Cerebellar cortex (tissue), 1 donor: ENCODE measurements at regions not wholly inside any gene's neighbourhood (a gene's known extent, or its start where the extent isn't known, plus 50 kb on each side); places are given as distances from the start of the nearest gene placed in this dataset.
"Not testable (repeated sequence)": the region's sequence is repeated elsewhere in the genome, so short reads cannot be mapped to it uniquely, and the experiment has no call there.

Experiments used
- DNase-seq: peaks from one replicate; pipeline ENCODE4 v3.0.0-alpha.2; 2015; ENCODE audit warnings: low spot score

DNA sequence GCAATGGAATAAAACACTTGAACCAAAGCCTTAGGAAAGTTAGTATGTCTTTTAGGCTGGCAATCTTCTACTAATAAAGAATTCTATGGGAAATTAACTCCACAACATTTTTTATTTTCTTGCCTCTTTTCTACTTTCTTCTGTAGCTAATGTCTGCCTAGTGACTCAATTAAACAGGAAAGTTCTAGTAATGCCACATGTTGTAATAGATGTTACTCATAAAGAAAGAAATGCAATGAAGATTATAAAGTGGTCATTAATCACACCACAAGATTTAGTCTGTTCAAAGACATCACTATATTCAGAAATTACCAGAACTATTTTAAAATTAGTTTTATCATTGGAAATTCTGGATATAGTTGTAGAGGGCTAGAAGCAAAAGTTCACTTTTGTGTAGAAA is 329.7 kb downstream of the SI start:
- no peak for DNase-seq

DNA sequence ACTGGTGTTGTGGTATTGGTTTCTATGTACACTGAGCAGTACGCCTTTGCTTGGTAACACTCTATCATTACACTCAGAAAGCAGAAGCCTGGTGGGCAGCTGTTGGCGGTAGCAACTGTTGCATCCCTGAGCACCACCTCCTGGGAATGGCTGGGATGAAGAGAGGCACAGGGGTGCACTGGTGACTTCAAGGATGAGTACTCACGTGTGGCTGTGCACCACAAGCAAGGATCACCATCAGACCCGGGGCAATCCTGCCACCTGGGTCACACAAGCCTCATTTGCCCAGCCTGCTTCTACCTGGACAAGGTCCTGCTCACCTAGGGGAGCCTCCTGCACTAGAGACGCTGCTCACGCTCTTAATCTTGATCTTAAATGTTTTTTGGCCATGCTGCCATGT is 336.4 kb downstream of the SI start:
- DNase-seq, result no peak

DNA sequence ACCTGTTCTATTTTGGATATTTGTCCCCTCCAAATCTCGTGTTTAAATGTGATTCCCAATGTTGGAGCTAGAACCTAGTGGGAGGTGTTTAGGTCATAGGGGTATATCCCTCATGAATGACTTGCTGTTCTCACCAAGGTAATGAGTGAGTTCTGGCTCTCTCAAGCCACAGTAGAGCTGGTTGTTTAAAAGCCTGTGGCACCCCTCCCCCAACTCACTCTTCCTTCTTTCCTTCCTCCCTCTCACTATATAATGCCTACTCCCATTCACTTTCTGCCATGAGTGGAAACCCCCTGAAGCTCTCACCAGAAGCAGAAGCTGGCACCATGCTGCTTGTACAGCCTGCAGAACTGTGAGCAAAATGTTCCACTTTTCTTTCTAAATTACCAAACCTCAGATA is 341.1 kb downstream of the SI start:
- DNase-seq, result no peak

DNA sequence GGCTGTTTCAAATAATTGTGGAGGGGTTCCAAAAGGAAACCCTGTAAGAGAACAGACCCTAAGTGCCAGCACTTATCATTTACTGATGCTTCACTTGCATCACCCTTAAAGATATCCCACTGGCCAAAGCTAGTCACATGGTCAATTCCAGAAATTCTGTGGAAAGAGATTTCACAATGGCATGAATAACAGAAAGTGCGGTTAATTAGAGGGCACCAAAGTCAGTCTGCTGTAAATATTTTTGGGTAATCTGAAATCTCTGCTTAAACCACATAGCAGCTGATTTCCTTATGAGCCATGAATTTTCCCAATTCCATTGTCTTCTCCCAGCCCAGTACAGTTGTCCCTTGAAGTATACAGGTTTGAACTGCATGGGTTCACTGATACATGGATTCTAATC is 346.1 kb downstream of the SI start:
- no peak for DNase-seq

DNA sequence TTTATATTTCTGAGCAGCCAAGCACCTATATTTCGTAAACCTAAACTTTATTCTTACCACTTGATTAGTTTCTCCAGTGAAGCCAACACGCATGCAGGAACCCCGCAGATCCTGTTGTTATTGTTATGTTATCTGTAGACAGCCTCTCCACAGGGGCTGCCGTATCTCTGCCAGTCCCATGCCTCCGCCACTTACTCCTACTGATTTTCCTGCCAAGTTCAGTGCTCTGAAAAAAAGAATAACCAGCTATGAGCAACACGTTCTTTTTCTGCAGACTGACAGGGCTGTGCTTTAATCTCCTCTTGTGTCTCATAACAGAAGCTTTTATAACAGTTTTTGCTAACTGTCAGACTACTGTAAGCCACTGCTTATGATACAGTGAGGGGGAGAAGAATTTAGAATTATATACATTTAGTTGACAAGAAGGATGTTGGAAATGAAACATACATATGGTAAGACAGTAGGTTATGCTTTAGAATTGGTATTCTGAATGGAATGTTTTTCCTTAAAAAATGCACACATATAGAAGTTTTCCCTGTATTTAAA is 347.4 kb downstream of the SI start:
- no peak for DNase-seq

DNA sequence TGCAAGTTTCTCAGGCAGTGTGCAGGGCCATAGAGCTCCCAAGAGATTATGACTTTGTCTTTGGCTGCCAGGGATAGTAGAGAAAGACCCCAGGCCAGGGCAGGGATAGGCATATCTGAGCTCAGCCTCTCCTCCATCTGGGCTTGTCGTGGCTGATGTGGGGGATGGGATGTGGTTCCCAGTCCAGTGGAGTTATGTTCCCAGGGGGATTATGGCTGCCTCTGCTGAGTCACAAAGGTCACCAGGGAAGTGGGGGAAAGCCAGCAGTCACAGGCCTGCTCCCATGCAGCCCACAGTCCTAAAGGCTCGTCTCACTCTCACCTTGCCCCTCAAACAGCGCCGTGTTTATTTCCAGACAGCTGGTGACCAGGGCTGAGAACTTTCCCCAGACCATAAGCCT is 354.9 kb downstream of the SI start:
- no peak for DNase-seq

DNA sequence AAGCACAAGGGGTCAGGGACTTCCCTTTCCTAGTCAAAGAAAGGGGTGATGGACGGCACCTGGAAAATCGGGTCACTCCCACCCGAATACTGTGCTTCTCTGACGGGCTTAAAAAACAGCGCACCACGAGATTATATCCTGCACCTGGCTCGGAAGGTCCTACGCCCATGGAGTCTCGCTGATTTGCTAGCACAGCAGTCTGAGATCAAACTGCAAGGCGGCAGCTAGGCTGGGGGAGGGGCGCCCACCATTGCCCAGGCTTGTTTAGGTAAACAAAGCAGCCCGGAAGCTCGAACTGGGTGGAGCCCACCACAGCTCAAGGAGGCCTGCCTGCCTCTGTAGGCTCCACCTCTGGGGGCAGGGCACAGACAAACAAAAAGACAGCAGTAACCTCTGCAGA is 375.5 kb downstream of the SI start:
- DNase-seq, result not testable (repeated sequence)

DNA sequence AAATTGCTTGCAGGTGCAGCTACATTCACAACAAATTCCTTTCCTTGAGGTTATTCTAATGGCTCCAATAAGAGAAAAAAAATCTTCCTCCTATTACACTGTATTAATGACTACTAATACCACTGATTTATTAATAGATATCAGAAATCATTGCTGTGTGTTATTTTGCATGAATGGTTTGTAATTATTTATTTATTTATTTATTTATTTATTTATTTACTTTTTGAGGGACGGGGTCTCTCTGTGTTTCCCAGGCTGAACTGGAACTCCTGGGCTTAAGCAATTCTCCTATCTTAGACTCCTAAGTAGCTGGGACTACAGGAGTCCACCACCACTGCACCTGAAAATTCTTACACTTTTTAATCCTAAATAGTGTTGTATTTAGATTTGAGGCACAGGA is 390.4 kb downstream of the SI start:
- no peak for DNase-seq

DNA sequence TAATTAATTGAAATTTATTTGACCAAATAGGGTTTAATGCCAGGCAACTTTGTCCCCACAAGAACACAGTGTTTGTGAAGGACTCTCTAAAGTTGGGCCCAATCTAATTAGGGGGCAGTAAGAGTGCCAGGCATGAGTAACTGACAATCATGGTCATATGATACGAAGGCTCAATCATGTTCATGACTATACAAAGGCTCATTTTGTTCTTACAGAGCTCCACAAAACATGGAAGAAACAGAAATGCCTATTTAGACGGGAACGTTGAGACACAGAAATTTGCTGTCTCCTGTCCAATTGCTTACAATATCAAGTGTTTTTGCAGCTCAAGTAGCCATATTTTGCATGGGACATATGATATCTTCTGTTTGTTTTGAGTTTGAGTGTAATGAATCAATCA is 391.1 kb downstream of the SI start:
- DNase-seq, result no peak

DNA sequence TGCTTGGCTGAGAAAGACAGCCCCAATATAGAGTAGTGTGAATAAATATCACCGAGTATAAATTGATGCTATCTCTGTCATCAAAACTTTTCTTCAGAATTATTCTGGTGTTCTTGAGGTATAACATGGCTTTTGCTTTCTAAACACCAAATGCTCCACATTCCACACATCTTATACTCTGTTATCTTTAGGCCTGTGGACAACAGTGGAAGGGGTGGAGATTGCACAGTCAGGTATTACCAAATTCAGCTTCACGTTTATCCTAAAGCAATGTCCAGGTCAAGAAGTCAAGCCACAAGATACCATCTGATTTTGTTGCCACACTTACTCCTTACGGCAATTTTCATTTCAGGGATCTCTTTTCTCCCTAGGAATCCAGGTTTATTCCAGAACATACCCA is 394.8 kb downstream of the SI start:
- no peak for DNase-seq

DNA sequence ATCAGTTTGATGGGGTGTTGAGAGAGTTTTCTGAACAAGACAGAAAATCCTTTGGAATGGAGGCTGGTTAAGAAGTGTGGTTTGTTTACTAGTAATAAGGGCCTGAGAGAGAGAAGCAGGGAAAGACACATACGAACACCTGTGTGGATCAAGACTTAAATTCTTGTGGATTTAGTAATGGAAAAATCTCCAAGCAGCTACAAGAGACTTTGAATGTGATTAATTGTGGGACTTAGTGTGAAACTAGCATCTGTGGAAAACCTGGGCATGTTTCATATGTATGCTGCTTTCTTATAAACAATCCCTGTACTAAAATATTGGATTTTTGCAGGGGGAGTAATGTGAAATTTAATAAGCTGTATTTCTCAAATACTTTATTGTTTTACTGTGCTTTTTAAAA is 399.1 kb downstream of the SI start:
- DNase-seq, result no peak

DNA sequence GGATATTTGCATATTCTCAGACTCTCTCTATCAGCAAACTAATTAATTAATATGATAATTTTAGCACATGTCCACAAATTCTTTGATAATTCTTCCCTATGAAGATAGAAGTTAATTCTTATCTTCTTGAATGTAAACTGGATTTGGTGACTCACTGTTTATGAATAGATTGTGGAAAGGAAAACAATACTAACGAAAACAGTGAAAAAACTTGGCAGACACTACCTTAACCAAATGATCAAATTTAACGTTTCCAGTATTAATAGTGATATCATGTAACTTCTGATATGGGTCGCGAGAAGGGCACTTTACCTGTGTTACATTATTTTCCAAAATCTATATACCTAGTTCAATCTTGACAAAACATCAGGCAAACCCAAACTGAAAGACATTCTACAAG is 401.0 kb downstream of the SI start:
- DNase-seq, result no peak

DNA sequence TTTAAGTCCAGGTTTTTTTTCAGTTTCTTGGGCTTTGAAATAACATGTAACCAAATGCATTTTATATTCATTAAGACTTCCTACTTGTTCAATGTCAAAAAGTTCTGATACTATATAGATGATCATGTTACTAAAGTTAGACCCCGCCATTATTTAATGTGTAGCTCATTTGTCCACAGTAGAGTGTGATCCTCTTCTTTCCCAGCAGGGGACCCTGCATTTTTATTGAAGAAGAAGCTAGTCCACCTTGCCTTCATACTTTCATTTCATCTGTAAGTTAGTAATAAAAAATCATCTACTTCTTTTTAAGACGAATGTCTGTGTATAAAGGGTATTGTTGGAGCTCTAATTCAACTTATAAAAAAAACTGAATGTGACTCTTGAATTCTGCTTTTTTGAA is 404.6 kb downstream of the SI start:
- DNase-seq, result no peak

DNA sequence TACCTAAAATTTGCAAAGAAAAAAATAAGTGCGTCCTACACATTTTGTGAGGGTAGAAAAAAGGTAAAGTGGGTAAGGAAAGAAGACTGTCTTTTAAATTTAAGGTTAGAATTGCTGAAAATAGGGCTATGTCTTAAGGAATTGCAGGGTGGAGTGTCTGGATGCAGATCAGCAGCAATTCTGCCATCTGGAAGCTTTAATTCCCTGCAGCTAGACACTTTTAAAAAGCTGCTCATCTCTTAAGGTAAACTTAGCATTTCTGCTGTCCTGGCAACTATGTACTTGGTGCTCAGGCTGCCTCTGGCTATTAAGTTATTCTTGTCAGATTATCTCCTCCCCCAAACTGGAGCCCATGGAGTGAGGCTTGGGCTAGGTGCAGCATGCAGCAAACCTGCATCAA is 420.2 kb downstream of the SI start:
- no peak for DNase-seq

DNA sequence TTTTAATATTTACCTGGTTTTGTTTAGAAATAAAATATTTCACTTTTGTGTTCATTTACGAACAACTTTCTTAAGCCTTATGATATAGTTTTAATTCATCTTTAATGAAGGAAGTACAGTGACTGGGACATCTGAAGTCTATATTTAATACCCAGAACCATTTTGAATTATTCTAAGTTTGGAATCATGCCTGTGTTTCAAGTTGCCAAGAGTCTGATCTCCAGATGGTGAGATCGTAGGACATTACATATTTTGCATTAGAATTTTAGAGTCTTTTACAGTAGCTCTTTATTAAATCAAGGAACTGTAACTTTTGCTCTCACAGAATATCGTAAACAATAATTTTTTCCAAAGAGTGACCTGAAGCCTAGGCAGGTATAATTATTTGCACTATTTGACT is 420.7 kb downstream of the SI start:
- DNase-seq, result no peak

DNA sequence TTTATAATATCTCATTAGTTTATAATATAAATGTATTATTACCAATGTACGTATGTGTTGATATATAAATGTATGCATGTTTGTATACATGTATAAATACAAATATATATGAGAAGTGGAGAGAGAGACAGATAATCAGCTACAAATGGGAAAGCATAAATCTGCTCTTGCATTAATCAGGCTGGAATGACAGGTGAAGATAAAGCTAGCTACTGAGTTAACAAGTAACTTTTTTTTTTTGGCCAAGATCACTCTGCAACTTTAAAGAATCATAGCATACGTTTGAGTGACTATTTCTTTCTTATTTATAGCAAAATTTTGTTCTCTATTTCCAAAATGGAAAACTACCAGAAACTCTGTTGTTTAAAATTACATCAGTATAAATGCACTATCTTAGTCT is 422.8 kb downstream of the SI start:
- no peak for DNase-seq

DNA sequence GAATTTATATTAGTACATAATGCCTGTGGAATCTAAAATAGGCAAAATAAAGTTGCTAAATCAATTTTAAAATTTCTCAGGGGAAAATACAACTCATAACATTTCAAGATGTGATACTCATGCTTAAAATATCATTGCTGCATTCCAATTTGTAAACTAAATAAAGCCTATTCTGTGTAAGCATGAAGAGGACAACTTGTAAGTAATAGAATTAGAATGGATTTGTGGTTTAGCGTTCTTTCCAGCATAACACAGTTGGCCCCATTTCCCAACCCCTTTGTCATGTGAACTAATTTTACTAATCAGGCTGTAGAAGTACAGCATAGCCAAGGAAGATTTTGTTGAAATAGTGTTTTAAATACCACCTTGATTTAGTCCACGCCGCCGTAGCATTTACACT is 437.2 kb downstream of the SI start:
- DNase-seq, result no peak

DNA sequence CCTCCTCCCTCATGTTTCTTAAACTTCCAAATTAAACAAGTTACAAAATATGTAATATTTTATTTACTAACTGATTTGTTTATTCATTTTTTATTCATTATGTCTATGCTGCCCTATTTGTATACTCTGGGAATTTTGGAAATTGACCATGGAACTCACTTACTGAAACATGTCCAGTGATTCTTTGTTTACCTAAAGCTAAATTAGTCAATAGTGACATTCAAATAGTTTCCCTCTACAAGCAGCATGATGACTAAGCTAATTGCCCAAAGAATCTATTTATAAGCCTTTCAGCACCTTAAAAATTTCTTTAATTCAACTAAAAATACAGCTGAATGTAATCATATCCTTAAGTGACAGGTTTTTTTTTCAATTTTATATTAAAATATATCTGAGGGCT is 437.7 kb downstream of the SI start:
- DNase-seq, result no peak

DNA sequence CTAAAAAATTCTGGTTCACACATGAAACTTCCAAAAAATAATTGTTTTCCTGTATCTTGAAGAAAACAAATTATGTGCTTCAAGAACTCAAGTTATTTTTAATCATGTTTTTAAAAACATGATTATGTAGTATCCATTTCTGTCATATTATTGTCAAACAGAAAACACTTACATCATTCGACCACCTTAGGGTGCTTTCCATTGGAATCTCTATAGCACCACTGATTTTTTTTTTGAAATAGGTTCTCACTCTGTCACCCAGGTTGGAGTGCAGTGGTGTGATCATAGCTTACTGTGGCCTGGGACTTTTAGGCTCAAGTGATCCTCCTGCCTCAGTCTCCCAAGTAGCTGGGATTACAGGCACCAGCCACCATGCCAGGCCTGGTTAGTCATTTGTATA is 457.3 kb downstream of the SI start:
- no peak for DNase-seq

DNA sequence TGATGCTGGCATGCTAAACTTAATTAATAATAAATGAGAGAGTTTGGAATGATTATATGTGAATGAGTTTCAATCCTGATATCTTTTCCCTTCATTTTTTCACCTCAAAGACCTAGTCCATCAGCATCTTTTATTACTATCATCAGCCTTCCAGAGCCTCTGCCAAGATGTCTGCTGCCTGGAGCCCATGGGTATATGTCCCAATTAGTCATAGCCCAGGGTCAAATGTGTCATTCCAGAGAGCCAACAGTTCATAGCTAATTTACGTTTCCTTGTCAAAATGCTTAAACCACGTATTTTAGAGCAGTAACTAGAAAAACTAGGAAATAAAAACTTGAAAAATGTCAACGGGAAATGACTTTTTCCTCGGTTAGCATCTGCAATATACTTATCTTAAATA is 457.9 kb downstream of the SI start:
- no peak for DNase-seq

DNA sequence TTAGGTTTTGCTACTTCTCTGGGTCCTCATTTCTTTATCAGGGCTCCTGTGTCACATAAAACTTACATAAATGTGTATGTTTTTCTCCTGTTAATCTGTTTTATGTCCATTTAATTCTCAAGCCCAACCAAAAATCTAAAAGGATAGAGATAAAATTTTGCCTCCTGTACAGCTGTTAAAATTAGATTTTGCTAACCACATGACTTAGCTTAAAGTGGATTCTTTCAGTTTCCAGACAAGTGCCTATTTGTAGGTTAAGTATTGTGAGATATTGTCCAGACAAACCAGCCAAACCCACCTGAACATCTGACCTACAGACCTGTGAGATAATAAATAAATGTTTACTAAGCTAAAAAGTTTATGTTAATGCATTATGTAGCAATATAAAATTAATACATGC is 465.5 kb downstream of the SI start:
- DNase-seq, result no peak

DNA sequence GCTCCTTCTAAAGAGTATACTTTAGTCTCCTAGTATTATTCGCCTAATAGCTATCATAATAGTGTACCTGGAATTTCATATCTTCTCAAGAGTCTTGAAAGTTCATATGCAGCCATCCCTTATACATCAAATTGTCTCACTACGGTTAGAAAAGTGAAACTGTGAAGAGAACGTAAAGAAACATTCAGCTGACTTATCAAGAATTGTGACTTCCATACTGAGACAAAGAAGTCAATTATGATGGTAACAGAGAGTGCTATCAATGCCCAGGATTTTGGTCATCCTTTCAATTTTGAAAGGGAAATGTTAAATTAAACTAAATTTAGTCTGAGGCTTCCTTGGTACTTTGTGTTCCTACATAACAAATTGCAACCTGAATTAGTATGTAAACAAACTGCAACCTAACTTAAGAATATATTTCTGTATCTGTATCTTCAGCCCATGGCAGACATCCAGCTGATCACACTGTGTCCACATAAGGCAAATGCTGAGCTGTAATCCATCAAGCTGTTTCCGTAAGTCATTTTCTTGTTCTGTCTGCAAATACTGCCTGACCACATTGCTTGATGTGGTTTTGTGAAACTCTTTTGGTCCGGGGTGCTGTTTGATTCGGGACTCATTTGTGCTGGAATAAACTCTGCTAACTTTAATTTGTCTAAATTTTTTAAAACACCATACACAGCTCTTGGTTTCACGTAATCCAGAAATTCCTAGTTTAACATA is 469.6 kb downstream of the SI start:
- DNase-seq, result no peak

DNA sequence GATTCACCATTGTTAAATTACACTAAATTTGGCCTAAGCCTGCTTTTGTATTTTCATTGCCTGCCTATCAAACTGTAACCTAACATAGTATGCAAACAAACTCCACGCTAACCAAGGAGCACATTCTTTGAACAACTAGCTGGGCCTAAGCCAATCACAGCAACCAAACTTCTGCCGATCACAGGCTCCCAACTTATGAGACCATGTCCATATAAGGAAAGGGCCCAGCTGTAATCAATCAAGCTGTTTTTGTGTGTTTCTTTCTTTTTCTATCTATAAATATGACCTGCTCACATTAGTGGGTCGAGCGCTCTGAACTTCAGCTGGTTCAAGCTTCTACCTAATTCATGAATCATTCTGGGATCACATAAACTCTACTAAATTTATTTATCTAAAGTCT is 473.6 kb downstream of the SI start:
- DNase-seq, result no peak

DNA sequence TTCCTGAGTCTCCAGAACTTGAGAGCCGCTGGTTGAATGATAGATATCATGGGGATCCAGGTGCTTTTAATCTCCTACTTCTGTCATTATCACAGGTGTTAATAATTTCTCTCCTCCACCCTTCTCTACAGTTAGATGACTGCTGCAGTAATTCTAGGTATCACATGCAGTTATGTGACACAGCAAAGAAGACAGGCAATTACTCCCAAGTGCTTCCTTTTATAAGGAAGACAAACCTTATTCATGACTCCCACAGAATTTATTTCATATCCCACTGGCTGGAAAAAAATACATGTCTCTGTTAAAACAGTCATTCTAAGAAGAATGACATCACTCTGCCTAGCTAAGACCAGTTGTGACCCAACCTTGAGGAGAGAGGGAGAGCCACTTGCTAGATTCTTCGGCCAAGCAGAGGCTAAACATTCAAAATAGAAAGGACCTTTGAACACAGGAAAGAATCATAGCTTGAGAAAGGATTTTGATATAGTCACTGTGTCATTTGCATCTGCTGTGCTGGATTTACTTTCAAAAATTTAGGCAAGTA is 500.6 kb downstream of the SI start:
- DNase-seq, result no peak
